Right ventricle myocardium inferior (tissue), 1 donor: ENCODE measurements at regions not wholly inside any gene's neighbourhood (a gene's known extent, or its start where the extent isn't known, plus 50 kb on each side); places are given as distances from the start of the nearest gene placed in this dataset.
"Not testable (repeated sequence)": the region's sequence is repeated elsewhere in the genome, so short reads cannot be mapped to it uniquely, and the experiment has no call there.

Experiments
- ATAC-seq: fragments of 200-7000 bp; cut with Tn5 transposase; one replicate; pipeline ENCODE4 v1.9.1; 2020; ENCODE audit warnings: mild to moderate bottlenecking, moderate library complexity
- DNase-seq: peaks from one replicate; pipeline ENCODE4 v3.0.0; 2021; ENCODE audit errors: missing footprints
- intact Hi-C: fragments of 100-400 bp; cut with DNase I; formaldehyde crosslinking; loops from one replicate; pipeline ENCODE4 v1.11.0; 2022
- donor health status: DM: no; HTN: yes; CAD: no; lungs with severe emphysema.

DNA sequence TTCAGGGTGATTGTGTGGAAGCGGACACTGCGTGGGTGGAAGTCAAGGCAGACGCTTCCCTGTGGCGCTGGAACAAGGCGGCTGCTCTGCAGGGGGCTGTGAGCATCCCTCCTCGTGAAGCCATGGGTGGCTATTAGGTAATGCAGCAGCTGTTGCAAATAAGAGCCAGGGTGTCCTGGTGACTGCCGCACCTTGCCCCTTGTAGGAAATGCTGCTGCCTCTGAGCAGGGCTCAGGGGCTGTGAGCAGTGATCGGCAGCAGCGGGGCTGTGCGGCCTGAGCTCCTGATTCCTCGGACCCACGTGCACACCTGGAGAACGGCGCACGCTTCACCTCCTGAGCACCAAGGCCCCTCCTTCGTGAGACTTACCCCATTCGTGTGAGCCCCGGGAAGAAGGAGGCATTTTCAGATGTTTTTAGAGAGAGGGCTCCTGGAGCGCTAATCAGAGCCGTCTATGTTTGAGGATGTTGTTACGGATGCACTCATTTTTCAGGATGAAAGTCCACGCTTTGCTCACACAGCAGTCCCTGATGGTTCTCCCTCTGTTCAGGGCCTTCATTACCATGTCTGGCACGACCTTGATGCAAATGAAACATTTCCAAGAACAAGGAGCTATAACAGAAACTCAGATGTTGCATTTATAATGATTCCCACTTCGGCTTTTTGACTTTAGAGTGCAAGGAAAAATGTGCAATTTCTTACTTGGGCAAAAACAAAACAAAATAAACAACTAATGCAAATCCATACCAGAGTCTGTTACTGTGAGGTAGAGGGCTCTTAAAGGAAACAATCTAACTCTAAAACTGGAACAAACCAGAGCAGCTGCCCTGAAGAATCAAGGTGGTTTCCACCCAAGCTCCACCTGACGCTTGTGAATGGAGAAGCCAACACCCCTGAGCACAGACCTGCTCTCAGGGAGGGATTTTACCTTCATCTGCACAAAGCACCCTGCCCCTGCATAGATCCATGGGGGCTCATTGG, 936.1 kb downstream of the SPATA31A7 start:
- intact Hi-C loops, DNase-seq, ATAC-seq: not testable (repeated sequence)

DNA sequence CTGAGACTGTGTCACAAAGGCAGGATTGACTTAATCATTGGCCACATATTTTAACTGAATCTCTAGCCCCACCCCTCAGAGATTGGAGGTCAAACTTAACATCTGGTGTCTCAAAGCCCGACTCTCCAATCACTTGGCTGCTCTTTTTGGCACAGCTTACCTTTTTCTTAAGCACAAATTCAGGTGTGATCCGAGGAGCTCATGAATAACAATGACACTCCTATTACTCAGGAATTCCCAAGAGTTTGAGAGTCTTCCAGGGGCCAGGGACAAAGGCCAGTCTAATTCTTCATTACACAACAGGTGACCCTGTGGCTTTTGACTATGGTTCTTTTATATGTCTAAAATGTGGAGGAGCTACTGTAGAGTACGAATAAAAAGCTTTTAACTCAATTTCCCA, 945.2 kb downstream of the SPATA31A7 start:
- DNase-seq, ATAC-seq: not testable (repeated sequence)

DNA sequence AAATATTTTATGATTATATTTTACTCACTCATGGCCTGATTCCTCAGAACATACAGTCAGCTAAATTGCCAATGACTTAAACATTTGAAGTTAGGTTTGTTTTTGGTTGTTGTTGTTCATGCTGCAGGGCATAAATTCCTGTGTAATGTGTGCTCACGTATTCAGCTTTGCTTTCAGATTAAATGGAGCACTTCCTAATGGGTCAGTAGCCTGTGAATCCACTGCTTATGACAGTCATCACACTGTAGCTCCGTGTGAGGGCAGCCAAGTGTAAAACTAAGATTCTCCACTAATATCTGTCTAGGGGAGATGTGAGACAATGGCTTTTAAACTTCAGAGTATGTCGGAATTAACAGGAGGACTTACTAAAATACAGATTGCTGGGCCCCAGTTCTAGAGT, 955.8 kb downstream of the SPATA31A7 start:
- ATAC-seq, intact Hi-C loops, DNase-seq: not testable (repeated sequence)

More for the DNA sequence above, 945.2 kb downstream of the SPATA31A7 start:
- intact Hi-C loops = not testable (repeated sequence)
